IPS DF 4.7 (cell line): ENCODE measurements at regions not wholly inside any gene's neighbourhood (a gene's known extent, or its start where the extent isn't known, plus 50 kb on each side); places are given as distances from the start of the nearest gene placed in this dataset.
A peak's percentile ranks its signal among the peaks of the same experiment; 100 is the strongest.
"Not testable (repeated sequence)": the region's sequence is repeated elsewhere in the genome, so short reads cannot be mapped to it uniquely, and the experiment has no call there.

Experiments
- DNase-seq: peaks from one replicate; pipeline ENCODE4 v3.0.0-alpha.2; 2013; ENCODE audit warnings: low spot score; ENCODE audit errors: extremely low read depth

DNA sequence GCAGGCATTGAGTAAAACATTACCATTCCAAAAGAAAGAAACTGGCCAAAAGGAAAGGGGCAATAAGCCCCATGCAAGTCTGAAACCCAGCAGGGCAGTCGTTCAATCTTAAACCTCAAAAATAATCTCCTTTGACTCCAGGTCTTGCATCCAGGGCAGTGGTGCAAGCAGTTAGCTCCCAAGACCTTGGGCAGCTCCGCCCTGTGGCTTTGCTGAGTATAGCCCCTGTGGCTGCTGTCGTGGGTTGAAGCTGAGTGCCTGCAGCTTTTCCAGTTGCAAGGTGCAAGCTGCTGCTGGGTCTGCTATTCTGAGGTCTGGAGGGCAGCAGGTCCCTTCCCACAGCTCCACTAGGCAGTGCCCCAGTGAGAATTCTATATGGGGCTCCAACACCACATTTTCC, 580.1 kb upstream of the AUTS2 start:
- DNase-seq: no peak

- no peak for DNase-seq
These were observed 578.8 kb upstream of the AUTS2 start for GRCh38 chr7:69019437-69019836.

- no peak for DNase-seq
These were observed 577.7 kb upstream of the AUTS2 start for GRCh38 chr7:69020536-69020935.

DNA sequence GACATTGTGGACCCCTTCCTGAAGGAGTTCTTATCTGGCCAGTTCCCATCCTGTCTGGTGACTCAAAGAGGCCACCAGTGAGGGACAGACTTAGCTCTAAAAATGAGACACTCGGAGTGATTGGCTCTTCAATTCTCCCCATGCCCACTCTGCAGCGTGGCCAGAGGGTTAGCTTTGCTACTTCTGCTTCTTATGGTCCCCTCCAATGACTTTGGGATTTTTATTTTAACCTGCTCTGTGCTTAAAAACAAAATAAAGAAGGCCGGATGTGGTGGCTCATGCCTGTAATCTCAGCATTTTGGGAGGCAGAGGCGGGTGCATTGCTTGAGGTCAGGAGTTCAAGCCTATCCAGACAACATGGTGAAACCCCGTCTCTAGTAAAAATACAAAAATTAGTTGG, 573.0 kb upstream of the AUTS2 start:
- DNase-seq: no peak

DNA sequence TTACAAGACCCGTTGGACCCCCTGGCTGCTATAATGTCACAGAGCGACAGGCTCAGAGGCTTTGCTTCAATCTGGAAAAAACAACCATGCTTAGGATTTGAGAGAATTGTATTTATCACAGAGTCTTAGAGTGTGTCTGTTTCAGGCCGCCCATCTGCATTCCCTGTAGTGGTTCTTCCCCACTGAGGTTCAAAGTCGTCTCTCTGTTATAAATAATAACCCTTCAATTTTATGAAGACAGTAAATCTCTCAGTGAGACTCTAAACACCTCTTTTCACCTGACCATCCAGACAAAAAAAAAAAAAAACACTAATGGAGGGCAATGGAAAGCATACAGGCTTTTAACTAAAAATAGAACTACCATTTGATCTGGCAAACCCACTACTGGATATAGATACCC, 565.4 kb upstream of the AUTS2 start:
- no peak for DNase-seq

DNA sequence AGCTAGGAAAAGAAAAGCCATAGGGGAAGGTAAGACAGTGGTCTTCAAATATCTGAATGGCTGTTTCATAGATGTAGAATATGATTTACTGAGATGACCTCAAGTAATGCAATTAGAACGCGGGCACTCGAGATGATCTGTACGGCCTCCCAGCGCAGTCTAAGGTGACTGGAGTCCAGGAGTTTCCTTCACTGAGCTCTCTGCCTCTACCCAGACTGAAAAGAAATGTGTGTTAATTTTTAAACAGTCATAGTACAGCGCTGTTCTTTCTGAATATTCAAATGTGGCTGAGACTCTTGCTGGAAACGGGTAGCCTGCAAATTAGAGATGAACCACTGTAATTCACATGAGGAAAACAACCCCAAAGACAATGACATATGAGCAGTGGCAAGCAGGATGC, 562.4 kb upstream of the AUTS2 start:
- DNase-seq: no peak

- DNase-seq: no peak
These were observed 562.0 kb upstream of the AUTS2 start for GRCh38 chr7:69036301-69036700.

GRCh38 chr7:69038915-69039314, 559.4 kb upstream of the AUTS2 start:
- no peak for DNase-seq

DNA sequence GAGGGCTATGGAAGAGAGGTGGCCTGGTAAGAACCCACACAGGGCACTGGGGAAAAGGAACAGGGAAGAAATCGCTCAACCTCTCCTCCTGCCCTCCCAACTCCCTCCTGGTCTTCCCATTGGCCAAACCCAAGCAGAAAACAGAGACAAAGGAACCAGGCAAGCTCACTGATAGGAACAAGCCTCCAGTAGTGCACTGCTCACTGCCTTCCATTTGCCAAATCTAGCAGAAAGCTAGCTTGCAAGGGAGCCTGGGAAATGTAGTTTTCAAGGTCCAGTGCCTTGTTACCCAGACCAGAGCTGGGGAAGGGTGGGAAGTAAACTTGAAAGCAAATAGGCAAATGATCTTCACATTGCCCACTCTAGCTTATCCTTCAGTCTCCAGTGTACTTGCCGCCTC, 556.1 kb upstream of the AUTS2 start:
- no peak for DNase-seq

DNA sequence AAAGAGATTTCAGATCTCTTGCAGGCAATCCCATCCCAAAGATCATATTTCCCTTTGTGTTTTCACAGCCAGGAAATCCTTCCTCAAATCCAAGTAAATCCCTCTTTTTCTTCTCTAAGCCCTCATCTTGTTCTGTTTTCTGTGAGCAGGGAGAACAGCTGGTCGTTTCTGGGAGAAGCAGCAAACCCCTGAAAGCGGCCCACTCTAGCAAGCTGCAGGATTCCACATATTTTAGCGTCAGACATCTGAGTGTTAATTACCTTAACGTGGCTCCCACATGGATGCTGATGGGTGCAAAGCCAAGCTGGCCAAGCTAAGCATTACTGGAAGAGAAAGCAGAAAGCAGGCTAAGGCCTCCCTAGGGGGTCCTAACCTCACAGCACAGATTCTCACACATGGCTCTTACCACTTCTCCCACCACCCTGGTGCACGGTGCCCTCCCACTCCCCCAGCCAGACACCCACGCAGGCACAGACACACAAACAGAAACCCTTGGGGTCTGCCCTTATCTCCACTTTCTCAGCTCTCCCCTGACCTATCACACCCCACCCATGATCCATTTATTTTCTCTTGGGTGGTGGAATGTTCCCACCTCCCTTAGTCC, 551.0 kb upstream of the AUTS2 start:
- DNase-seq: no peak

GRCh38 chr7:69049326-69049725, 548.9 kb upstream of the AUTS2 start:
- DNase-seq: no peak

GRCh38 chr7:69052447-69052846, 545.8 kb upstream of the AUTS2 start:
- no peak for DNase-seq

- no peak for DNase-seq
These were observed 537.8 kb upstream of the AUTS2 start for GRCh38 chr7:69060516-69060915.

- DNase-seq: no peak
These were observed 536.1 kb upstream of the AUTS2 start for GRCh38 chr7:69062020-69062765.

GRCh38 chr7:69067397-69067796, 530.9 kb upstream of the AUTS2 start:
- peak; percentile 28 for DNase-seq

- no peak for DNase-seq
These were observed 527.8 kb upstream of the AUTS2 start for GRCh38 chr7:69070476-69070875.

DNA sequence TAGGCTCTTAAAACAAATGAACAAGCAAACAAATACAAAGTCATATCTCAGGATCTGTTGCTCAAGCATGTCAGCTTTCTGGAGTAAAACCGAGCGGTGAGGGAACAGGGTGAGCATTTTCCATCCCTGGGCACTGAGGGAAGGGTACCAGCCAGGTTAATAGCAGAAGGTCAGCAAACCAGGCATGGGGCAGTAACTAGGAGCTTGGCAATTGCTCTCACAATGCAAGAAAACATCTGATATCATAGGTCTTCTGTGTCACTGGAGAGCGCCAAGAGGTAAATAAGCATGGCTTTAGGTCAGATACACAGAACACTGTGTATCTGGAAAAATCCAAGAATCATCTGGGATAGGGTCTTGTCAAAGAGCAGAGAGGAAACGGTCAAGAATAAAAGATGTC, 521.7 kb upstream of the AUTS2 start:
- DNase-seq: no peak

DNA sequence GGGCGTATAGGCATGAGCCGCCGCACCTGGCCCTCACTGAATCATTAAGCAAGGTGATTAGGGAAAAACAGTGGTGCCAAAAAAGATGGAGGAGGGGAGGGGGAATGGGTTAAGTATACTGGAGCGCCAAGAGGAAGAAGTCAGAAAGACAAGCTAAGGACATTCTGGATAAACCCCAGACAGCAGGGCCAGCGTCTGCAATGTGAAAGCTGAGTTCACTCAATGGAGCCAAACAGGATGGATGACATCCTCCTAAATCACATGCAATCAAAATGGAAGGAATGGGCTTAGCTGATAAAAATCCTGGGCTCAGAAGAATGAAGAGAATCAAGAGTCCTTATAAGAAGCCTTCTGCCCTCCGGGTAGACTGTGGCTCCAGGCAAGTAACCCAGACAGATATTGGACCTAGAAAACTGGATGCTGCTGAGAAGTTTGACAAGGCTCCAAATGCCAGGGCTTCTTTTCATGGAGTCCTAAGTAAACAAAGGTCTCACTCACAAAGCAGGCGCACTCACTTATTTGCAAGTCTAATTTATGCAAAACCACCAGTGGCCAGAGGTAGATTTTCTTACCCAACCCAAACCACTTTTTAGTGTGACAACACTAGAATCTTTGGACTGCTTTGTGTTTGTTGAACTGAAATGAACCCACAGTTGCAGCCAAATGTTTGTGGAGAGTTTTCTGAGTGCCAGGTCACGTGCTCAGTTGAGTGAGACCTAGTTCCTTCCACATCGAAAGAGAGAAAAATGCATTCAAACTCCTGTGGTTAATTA, 519.1 kb upstream of the AUTS2 start:
- no peak for DNase-seq

GRCh38 chr7:69087281-69087680, 511.0 kb upstream of the AUTS2 start:
- DNase-seq: not testable (repeated sequence)

DNA sequence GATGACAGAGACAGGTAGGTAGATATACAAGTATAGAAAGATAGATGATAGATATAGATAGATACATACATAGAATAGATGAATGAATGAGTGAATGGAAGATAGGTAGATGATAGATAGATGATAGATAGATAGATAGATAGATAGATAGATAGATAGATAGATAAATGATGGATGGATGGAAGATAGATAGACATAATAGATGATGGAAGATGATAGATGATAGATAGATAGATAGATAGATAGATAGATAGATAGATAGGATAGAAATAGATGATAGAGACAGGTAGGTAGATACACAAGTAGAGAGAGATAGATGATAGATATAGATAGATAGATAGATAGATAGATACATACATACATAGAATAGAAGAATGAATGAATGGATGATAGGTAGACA, 510.1 kb upstream of the AUTS2 start:
- DNase-seq: no peak

DNA sequence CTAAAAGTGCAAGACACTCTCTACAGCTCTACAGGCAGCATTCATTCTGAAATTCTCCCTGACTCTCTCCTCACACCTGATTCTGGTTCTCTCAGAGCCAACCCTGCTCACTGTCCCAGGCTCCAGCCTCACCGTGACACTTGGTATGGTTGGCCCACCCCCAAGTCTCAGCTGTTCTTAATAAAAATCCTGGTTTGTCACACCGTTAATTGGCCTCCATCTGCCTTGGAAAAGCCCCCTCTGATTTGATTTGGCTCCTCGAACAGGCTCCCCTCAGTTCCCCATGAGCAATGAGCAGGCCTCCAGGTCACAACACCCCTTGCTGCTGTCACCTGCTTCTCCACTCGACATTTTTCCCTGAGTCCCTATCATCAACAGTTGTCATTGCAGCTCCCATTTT, 507.3 kb upstream of the AUTS2 start:
- DNase-seq: no peak

DNA sequence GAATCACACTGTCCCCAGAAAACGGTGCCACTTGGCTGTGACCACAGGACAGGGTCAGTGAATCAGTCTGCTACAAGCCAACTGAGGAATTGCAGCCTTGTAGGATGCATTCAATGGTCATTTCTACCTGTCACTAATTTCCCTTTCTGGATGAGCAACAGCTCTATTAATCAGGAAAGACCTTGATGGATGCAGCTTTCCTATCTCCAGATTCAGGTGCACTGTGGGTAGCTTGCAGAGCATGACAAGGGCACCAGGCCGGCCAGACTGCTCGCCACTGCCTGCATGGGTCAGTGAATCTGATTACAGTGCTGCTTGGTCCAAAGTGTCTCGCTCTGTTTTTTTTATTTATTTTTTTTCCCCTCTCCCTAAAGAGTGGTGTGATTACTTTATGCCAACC, 506.8 kb upstream of the AUTS2 start:
- DNase-seq: no peak

DNA sequence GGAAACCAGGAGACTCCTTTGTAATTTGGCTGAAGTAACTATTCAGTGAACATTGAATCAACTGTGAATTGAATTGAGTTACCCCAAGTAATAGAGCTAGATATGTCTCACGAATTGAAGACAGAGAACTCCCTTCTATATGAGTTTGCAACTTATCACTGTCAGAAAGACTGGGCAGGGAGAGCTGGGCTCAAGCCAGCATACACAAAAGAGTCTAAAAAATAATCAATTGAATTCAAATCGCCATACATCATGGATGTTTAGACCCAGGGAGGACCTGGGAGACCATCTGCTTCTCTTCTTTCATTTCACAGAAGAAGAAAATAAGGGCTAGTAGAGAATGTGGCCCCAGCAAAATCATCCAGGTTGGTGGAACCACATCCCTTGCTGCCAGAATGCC, 503.1 kb upstream of the AUTS2 start:
- DNase-seq: no peak
